Mesenchymal stem cell (in vitro differentiated cells and primary cell): ENCODE measurements at regions not wholly inside any gene's neighbourhood (a gene's known extent, or its start where the extent isn't known, plus 50 kb on each side); places are given as distances from the start of the nearest gene placed in this dataset.
A peak's percentile ranks its signal among the peaks of the same experiment; 100 is the strongest.

Source experiments
- DNase-seq: peaks from one replicate; pipeline ENCODE4 v3.0.0-alpha.2; 2013
- H2AFZ ChIP-seq: one replicate; pipeline ENCODE4 v1.6.1; 2013; ENCODE audit warnings: low read depth, mild to moderate bottlenecking, control low read depth, inconsistent platforms, low read length, moderate library complexity
- H2AK5ac ChIP-seq: 2 replicates; pipeline ENCODE4 v1.6.1; 2013; ENCODE audit warnings: low read length, moderate library complexity, mild to moderate bottlenecking, inconsistent platforms; ENCODE audit not compliant: severe bottlenecking
- H2BK120ac ChIP-seq: one replicate; pipeline ENCODE4 v1.6.1; 2013; ENCODE audit warnings: low read depth, mild to moderate bottlenecking, inconsistent platforms, low read length, moderate library complexity
- H2BK12ac ChIP-seq, 2 experiments: one replicate each; pipeline ENCODE4 v1.6.1; 2013; ENCODE audit warnings: inconsistent platforms in 2 of 2, low read length in 2 of 2, mild to moderate bottlenecking in 2 of 2, moderate library complexity in 2 of 2, control low read depth in 1 of 2
- H2BK15ac ChIP-seq: one replicate; pipeline ENCODE4 v1.6.1; 2013; ENCODE audit warnings: mild to moderate bottlenecking, low read depth, inconsistent platforms; ENCODE audit not compliant: poor library complexity, severe bottlenecking
- H2BK5ac ChIP-seq: 2 replicates; pipeline ENCODE4 v1.6.1; 2013; ENCODE audit warnings: low read depth, mild to moderate bottlenecking, low read length, control low read depth, inconsistent platforms; ENCODE audit not compliant: poor library complexity, severe bottlenecking
- H3K14ac ChIP-seq, 2 experiments: one replicate each; pipeline ENCODE4 v1.6.1; 2013; ENCODE audit warnings: inconsistent platforms in 2 of 2, low read length in 2 of 2, control low read depth in 1 of 2, mild to moderate bottlenecking in 1 of 2, moderate library complexity in 1 of 2
- H3K18ac ChIP-seq, 2 experiments: one replicate each; pipeline ENCODE4 v1.6.1; 2013; ENCODE audit warnings: inconsistent platforms in 2 of 2, low read length in 2 of 2, control low read depth in 1 of 2, low read depth in 1 of 2, mild to moderate bottlenecking in 1 of 2
- H3K23ac ChIP-seq, 2 experiments: one replicate each; pipeline ENCODE4 v1.6.1; 2013; ENCODE audit warnings: inconsistent platforms in 2 of 2, low read length in 2 of 2, mild to moderate bottlenecking in 2 of 2, moderate library complexity in 2 of 2, control low read depth in 1 of 2
- H3K27ac ChIP-seq: 2 replicates; pipeline ENCODE4 v1.5.1; 2013; ENCODE audit warnings: mild to moderate bottlenecking, moderate library complexity, low read length, control low read depth, inconsistent platforms; ENCODE audit not compliant: poor library complexity, severe bottlenecking
- H3K27me3 ChIP-seq, 2 experiments: 2 replicates each; pipeline versions ENCODE4 v1.6.1 to v1.7.0; 2013; ENCODE audit warnings: low read length in 2 of 2, mild to moderate bottlenecking in 2 of 2, moderate library complexity in 2 of 2, control low read depth in 1 of 2, inconsistent platforms in 1 of 2; ENCODE audit not compliant: control insufficient read depth in 1 of 2, insufficient read depth in 1 of 2
- H3K36me3 ChIP-seq, 2 experiments: 2 replicates each; pipeline versions ENCODE4 v1.6.1 to v1.7.0; 2013; ENCODE audit warnings: low read length in 2 of 2, control low read depth in 1 of 2, inconsistent platforms in 1 of 2, low read depth in 1 of 2, mild to moderate bottlenecking in 1 of 2; ENCODE audit not compliant: insufficient read depth in 2 of 2, control insufficient read depth in 1 of 2
- H3K4ac ChIP-seq, 2 experiments: one replicate each; pipeline ENCODE4 v1.6.1; 2013; ENCODE audit warnings: inconsistent platforms in 2 of 2, low read length in 2 of 2, mild to moderate bottlenecking in 2 of 2, moderate library complexity in 2 of 2, control low read depth in 1 of 2, low read depth in 1 of 2
- H3K4me1 ChIP-seq: 2 replicates; pipeline ENCODE4 v1.6.1; 2013; ENCODE audit warnings: low read depth, low read length, control low read depth; ENCODE audit not compliant: control insufficient read depth, insufficient read depth
- H3K4me2 ChIP-seq: 2 replicates; pipeline ENCODE4 v1.6.1; 2013; ENCODE audit warnings: low read length, mild to moderate bottlenecking, inconsistent platforms; ENCODE audit not compliant: poor library complexity, severe bottlenecking
- H3K4me3 ChIP-seq, 2 experiments: 2 replicates each; pipeline versions ENCODE4 v1.5.1 to v1.7.0; 2013; ENCODE audit warnings: low read length in 2 of 2, mild to moderate bottlenecking in 2 of 2, control low read depth in 1 of 2, low read depth in 1 of 2; ENCODE audit not compliant: insufficient read depth in 1 of 2
- H3K79me1 ChIP-seq: replicated peaks from 2 replicates; pipeline ENCODE4 v1.6.1; 2013; ENCODE audit warnings: mild to moderate bottlenecking, control low read depth, low read length, inconsistent platforms; ENCODE audit not compliant: poor library complexity, severe bottlenecking
- H3K9ac ChIP-seq: 2 replicates; pipeline ENCODE4 v1.7.0; 2013; ENCODE audit warnings: mild to moderate bottlenecking, low read length, moderate library complexity
- H3K9me3 ChIP-seq: 2 replicates; pipeline ENCODE4 v1.7.0; 2013; ENCODE audit warnings: mild to moderate bottlenecking, low read length; ENCODE audit not compliant: control insufficient read depth
- H4K8ac ChIP-seq: one replicate; pipeline ENCODE4 v1.6.1; 2013; ENCODE audit warnings: inconsistent platforms, mild to moderate bottlenecking, low read length, moderate library complexity
- H4K91ac ChIP-seq: one replicate; pipeline ENCODE4 v1.6.1; 2013; ENCODE audit warnings: mild to moderate bottlenecking, low read length, inconsistent platforms
- WGBS: methylation state at CpG from one replicate; pipeline ENCODE4 v1.1.7; 2013; ENCODE audit warnings: mixed read lengths; 5-methylcytosine and 5-hydroxymethylcytosine counted together

- Histone ChIP-seq H3K36me3 (peaks cover 0 to 4% of the 10 kb centered on the region in 2 experiments), H3K4ac (peak overlapping the region in 1 of 2 experiments; percentile 11), H3K27ac (peak overlapping the region; percentile 47), H3K14ac (peak overlapping the region in 1 of 2 experiments; percentile 77), H3K23ac (peak overlapping the region in 1 of 2 experiments; percentile 90), H3K9ac (peak overlapping the region; percentile 92), H4K91ac (no peak overlapping the region), H3K18ac (peak overlapping the region in 1 of 2 experiments; percentile 94), H3K27me3 (no peaks in the 10 kb centered on the region), H2BK120ac (no peak overlapping the region), H3K9me3 (no peaks in the 10 kb centered on the region), H4K8ac (no peak overlapping the region), H2AK5ac (no peak overlapping the region), H3K4me3 (peak overlapping the region; percentile 83 to 85), H2AFZ (peak overlapping the region; percentile 94), H2BK5ac (no peak overlapping the region), H2BK15ac (no peak overlapping the region), H3K4me1 (no peaks in the 10 kb centered on the region), H2BK12ac (no peak overlapping the region), H3K4me2 (peak overlapping the region; percentile 96), H3K79me1 (peaks cover 10% of the 10 kb centered on the region)
- under 1% methylated on average over 16 of the region's 26 CpGs for WGBS
- peak; percentile 72 for DNase-seq
Measured at GRCh38 chr7:112938863-112939573, 147.6 kb downstream of the GPR85 start.

DNA sequence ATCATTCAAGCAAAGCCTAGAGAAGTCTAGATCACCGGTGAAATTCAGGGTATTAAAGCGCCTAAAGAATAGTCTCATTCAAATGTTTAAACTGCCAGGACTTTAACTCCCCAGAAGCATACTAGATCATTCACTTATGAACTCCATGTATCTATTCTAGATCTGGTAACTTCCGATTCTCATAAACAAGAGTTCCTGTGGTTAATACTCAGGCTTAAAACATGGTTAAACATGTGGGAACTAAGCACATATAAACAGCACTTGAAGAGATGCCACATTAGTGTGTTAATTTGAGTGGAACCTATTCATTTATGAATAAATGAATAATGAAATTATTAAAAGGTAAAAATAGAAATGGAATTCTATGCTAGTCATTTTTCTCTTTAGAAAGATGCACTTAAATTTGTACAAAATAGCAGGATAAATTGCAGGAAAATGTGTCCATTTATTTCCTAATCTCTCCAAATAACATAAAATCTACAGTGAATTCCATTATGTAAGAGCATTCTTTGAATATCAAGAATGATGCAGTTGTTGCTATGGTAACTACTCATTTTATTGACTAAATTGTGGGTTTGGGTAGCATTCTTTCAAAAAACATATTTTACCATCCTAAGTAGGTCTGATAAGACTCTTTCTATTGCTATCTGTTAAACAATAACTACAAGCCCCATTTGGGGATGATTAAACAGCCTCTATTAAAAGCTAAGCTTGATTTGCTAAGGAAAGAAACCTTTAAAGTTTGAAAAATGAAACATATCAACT, 147.6 kb upstream of the TMEM168 start:
- no peak overlapping the region for H2AK5ac ChIP-seq
- H3K9me3 ChIP-seq: no peaks in the 10 kb centered on the region
- no peak overlapping the region for H3K14ac ChIP-seq
- H3K4me3 ChIP-seq: peak overlapping the region in 1 of 2 experiments; percentile 85
- no peak overlapping the region for H2BK12ac ChIP-seq
- H3K23ac ChIP-seq: no peak overlapping the region
- H2AFZ ChIP-seq: no peak overlapping the region
- H3K4me1 ChIP-seq: no peaks in the 10 kb centered on the region
- H4K8ac ChIP-seq: no peak overlapping the region
- peak; percentile 47 for DNase-seq
- 100% methylated on average over 3 of the region's 3 CpGs for WGBS
- H2BK5ac ChIP-seq: no peak overlapping the region
- no peaks in the 10 kb centered on the region for H3K27me3 ChIP-seq
- no peak overlapping the region for H3K4me2 ChIP-seq
- H3K4ac ChIP-seq: no peak overlapping the region
- H3K79me1 ChIP-seq: peaks cover 13% of the 10 kb centered on the region
- H2BK120ac ChIP-seq: no peak overlapping the region
- peak overlapping the region; percentile 92 for H3K9ac ChIP-seq
- no peak overlapping the region for H3K18ac ChIP-seq
- H3K36me3 ChIP-seq: peaks cover 0 to 4% of the 10 kb centered on the region in 2 experiments
- H2BK15ac ChIP-seq: no peak overlapping the region
- H3K27ac ChIP-seq: no peak overlapping the region
- no peak overlapping the region for H4K91ac ChIP-seq

DNA sequence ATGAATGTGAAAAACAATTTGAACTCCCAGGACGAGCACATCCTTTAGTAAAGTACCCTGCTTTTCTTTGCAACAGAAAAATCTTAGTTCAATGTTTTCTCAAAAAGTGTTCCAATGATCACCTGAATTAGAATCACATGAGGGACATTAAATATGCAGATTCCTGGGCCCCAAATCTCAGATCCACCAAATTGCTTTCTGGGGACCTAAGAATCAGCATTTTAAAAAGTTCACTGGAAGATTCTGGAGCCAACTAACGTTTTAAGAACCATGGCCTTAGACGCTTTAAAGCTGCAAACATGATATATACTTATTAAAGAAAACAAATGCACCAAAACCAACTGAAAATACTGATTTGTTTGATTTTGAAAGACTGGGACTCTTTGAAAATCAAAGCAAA, 143.4 kb upstream of the TMEM168 start:
- Histone ChIP-seq H4K91ac (no peak overlapping the region), H4K8ac (no peak overlapping the region), H3K79me1 (peaks cover 15% of the 10 kb centered on the region), H3K4me3 (no peak overlapping the region), H2BK15ac (no peak overlapping the region), H3K4ac (no peak overlapping the region), H2BK5ac (no peak overlapping the region), H3K23ac (no peak overlapping the region), H2BK12ac (no peak overlapping the region), H2BK120ac (no peak overlapping the region), H2AFZ (no peak overlapping the region), H3K18ac (no peak overlapping the region), H3K4me2 (no peak overlapping the region), H3K36me3 (peaks cover 0 to 4% of the 10 kb centered on the region in 2 experiments), H2AK5ac (no peak overlapping the region), H3K27me3 (no peaks in the 10 kb centered on the region), H3K27ac (no peak overlapping the region), H3K4me1 (no peaks in the 10 kb centered on the region), H3K9ac (no peak overlapping the region), H3K9me3 (no peaks in the 10 kb centered on the region), H3K14ac (no peak overlapping the region)
- DNase-seq: no peak
- 88% methylated on average over 1 of the region's 3 CpGs for WGBS

- Histone ChIP-seq H3K27me3 (no peaks in the 10 kb centered on the region), H3K9me3 (no peaks in the 10 kb centered on the region), H4K91ac (no peak overlapping the region), H3K4ac (no peak overlapping the region), H2AK5ac (no peak overlapping the region), H2BK12ac (no peak overlapping the region), H2BK15ac (no peak overlapping the region), H3K27ac (no peak overlapping the region), H3K79me1 (peaks cover 9% of the 10 kb centered on the region), H2BK5ac (no peak overlapping the region), H3K4me2 (no peak overlapping the region), H2BK120ac (no peak overlapping the region), H4K8ac (no peak overlapping the region), H2AFZ (no peak overlapping the region), H3K4me3 (no peak overlapping the region), H3K18ac (no peak overlapping the region), H3K9ac (peak overlapping the region; percentile 28), H3K4me1 (no peaks in the 10 kb centered on the region), H3K36me3 (peaks cover 0 to 4% of the 10 kb centered on the region in 2 experiments), H3K14ac (no peak overlapping the region), H3K23ac (no peak overlapping the region)
- WGBS: 95% methylated on average over 2 of the region's 2 CpGs
- peak; percentile 64 for DNase-seq
Measured at GRCh38 chr7:112930787-112931186, 140.6 kb upstream of the TMEM168 start.
